IPS-NIHi7 (cell line): ENCODE measurements at regions not wholly inside any gene's neighbourhood (a gene's known extent, or its start where the extent isn't known, plus 50 kb on each side); places are given as distances from the start of the nearest gene placed in this dataset.
A peak's percentile ranks its signal among the peaks of the same experiment; 100 is the strongest.
"Not testable (repeated sequence)": the region's sequence is repeated elsewhere in the genome, so short reads cannot be mapped to it uniquely, and the experiment has no call there.

Source experiments
- DNase-seq: peaks from one replicate; pipeline ENCODE4 v3.0.0; 2012; ENCODE audit warnings: mixed read lengths; ENCODE audit errors: extremely low spot score

- DNase-seq, result not testable (repeated sequence)
Measured at GRCh38 chr17:13150738-13151137, 132.9 kb upstream of the ELAC2 start.

- DNase-seq, result no peak
Measured at GRCh38 chr17:13143001-13143400, 125.2 kb upstream of the ELAC2 start.

GRCh38 chr17:13140750-13141149 lies 122.9 kb upstream of the ELAC2 start:
- peak; percentile 65 for DNase-seq

- DNase-seq, result no peak
Measured at GRCh38 chr17:13135506-13135905, 117.7 kb upstream of the ELAC2 start.

DNA sequence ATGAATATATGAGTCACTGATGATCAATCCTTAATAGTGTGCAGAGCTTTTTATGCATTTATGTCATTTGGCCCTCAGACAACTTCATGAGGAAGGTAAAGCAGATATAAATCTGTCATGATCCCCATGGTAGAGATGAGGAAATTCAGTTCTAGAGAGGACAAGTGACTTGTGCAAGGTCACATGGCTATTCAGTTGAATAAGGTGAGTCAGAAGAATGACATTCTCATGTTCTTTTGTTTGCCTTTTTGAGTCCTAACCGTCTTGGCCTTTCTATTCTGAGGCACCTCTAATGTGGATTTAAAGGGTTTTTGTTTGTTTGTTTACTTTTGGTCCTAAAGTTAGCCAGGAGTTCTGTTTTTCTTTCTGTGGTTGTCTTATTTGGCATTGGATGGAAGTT lies 116.2 kb upstream of the ELAC2 start:
- DNase-seq, result no peak

- DNase-seq, result no peak
Measured at GRCh38 chr17:13131225-13131624, 113.4 kb upstream of the ELAC2 start.

GRCh38 chr17:13129356-13129755 lies 111.5 kb upstream of the ELAC2 start:
- DNase-seq, result no peak

- DNase-seq, result no peak
Measured at GRCh38 chr17:13128676-13129075, 110.8 kb upstream of the ELAC2 start.

DNA sequence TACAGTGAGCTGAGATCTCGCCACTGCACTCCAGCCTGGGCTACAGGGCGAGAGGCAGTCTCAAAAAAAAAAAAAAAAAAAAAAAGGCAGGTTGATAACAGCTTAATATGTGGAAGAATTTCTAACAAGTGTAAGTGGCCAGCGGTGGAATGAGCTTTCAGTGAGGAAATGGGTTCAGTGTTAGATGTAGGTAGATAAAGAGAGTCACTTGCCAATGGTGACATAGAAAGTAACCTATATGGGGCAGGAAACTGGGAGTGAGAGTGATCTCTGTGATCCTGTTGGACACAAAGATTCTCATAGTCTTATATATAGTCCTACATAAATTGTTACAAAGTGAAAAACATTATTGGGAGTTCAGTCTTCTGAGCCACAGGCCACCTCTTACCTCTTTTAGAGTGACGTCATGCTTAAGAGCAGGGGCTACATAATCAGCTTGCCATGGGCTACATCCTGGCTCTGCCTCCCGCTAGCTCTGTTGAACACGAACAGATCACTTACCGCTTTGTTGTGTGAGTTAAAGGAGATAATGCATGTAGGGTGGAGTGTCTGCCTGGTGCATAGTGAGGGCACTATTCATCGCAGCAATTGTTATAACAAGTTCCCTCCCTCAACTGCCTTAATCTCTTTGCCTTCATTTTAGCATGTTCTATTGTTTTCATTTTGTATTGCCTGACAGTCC lies 110.2 kb upstream of the ELAC2 start:
- no peak for DNase-seq

GRCh38 chr17:13120864-13121263 lies 103.0 kb upstream of the ELAC2 start:
- no peak for DNase-seq

- no peak for DNase-seq
Measured at GRCh38 chr17:13118311-13118710, 100.5 kb upstream of the ELAC2 start.

GRCh38 chr17:13117616-13118015 lies 99.8 kb upstream of the ELAC2 start:
- no peak for DNase-seq

DNA sequence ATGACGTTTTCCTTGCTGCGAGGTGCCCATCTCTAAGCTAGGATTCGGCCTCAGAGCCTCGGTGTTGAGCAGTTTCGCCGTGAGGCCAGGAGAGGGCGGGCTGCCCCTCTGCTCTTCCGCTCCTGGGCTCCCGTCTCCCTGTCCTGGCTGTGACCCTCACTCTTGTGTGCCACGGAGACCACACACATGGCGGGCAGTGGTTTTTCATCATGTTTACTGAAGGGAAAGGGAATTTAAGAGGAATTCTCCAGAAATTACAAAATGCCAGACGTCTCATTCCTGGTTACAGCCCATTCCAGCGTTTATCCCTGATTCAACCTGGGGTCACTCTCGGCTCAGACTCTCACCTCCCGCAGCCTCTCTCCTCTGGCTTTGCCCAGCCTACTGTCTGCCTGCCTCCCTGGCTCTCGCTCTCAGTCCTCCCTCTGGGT lies 96.8 kb upstream of the ELAC2 start:
- DNase-seq, result peak; percentile 89

- no peak for DNase-seq
Measured at GRCh38 chr17:13113821-13114525, 96.1 kb upstream of the ELAC2 start.

- no peak for DNase-seq
Measured at GRCh38 chr17:13107676-13108235, 89.9 kb upstream of the ELAC2 start.

GRCh38 chr17:13106171-13106570 lies 88.3 kb upstream of the ELAC2 start:
- no peak for DNase-seq

GRCh38 chr17:13104576-13104975 lies 86.7 kb upstream of the ELAC2 start:
- no peak for DNase-seq

GRCh38 chr17:13102477-13102876 lies 84.7 kb upstream of the ELAC2 start:
- no peak for DNase-seq

GRCh38 chr17:13099926-13100325 lies 82.1 kb upstream of the ELAC2 start:
- DNase-seq, result no peak

GRCh38 chr17:13099089-13099735 lies 81.4 kb upstream of the ELAC2 start:
- peak; percentile 31 for DNase-seq

- DNase-seq, result no peak
Measured at GRCh38 chr17:13096291-13096690, 78.5 kb upstream of the ELAC2 start.

DNA sequence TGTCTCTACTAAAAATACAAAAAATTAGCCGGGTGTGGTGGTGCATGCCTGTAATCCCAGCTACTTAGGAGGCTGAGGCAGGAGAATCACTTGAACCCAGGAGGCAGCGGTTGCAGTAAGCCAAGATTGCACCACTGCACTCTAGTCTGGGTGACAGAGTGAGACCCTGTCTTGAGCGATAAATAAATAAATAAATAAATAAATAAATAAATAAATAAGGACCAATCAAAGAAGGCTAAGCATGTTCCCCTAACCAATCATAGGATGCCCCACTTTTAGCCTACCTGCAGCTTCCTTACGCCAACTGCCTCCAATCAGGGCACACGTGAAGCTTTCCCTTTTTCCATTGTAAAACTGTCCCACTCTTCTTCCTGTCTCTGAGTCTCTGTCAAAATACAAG lies 74.2 kb upstream of the ELAC2 start:
- DNase-seq, result not testable (repeated sequence)

DNA sequence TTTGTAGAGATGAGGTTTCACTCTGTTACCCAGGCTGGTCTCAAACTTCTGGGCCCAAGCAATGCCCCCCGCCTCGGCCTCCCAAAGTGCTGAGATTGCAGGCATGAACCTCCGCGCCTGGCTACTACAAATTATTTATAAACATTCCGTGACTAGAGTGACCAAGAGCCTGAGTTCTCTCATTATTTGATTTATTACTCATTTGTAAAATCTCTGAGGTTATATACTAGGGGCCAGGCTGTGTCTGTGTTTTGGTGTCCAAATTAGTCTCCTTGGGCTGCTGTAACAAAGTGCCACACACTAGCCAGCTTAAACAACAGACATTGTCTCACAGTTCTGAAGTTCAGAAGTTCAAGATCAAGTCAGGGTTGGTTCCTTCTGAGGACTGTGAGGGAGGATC lies 70.8 kb upstream of the ELAC2 start:
- DNase-seq, result no peak
